A549 (cell line): ENCODE measurements at regions not wholly inside any gene's neighbourhood (a gene's known extent, or its start where the extent isn't known, plus 50 kb on each side); places are given as distances from the start of the nearest gene placed in this dataset.

Experiments used
- ATAC-seq, 2 experiments: fragments of 200-7000 bp in 1 of 2; fragments of >200 bp in 1 of 2; cut with Nextera tagmentation in 1 of 2; cut with Tn5 transposase in 1 of 2; 3 replicates each; pipeline versions ENCODE4 v1.8.0 to v1.9.1; 2018 to 2020; ENCODE audit warnings: mild to moderate bottlenecking in 1 of 2, moderate library complexity in 1 of 2
- CTCF ChIA-PET: fragments of 300-600 bp; sonication (Branson Sonifier 250); formaldehyde crosslinking; extraction: SDS; loops from one replicate; lab custom pipeline; 2021; ENCODE audit warnings: antibody characterized with exemption, inconsistent platforms; lab: Yijun Ruan, JAX
- POLR2A ChIA-PET: fragments of 350-600 bp; formaldehyde crosslinking; extraction: SDS; loops from one replicate; lab custom pipeline; 2021; ENCODE audit warnings: antibody characterized with exemption, inconsistent platforms; lab: Yijun Ruan, JAX
- DNase-seq, 2 experiments: peaks; one replicate each; pipeline versions ENCODE4 v3.0.0 to v3.0.0-alpha.2; 2011 to 2016; ENCODE audit warnings: low read depth in 1 of 2, low spot score in 1 of 2
- FAIRE-seq: peaks from 2 replicates; lab custom pipeline; 2011; peaks lifted over from hg19 to GRCh38; lab: Jason Lieb, UNC
- H3K27ac ChIP-seq, 2 experiments: fragments of >200 bp; sonication (Bioruptor Twin); formaldehyde crosslinking; 3 replicates each; pipeline ENCODE4 v1.5.1; 2016 to 2017
- H3K4me1 ChIP-seq: fragments of >200 bp; sonication (Bioruptor Twin); formaldehyde crosslinking; 3 replicates; pipeline ENCODE4 v1.6.1; 2016
- H3K4me2 ChIP-seq: fragments of >200 bp; sonication (Bioruptor Twin); formaldehyde crosslinking; 3 replicates; pipeline ENCODE4 v1.6.1; 2016
- H3K4me3 ChIP-seq: fragments of >200 bp; sonication (Bioruptor Twin); formaldehyde crosslinking; 3 replicates; pipeline ENCODE4 v1.5.1; 2016
- H3K9me3 ChIP-seq: fragments of >200 bp; sonication (Bioruptor Twin); formaldehyde crosslinking; 3 replicates; pipeline ENCODE4 v1.6.1; 2016
- BHLHE40 ChIP-seq: IDR thresholded peaks from 2 replicates; pipeline ENCODE4 v1.6.1; 2012; ENCODE audit warnings: low read depth, low read length, inconsistent platforms
- CHD2 ChIP-seq: fragments of 150-350 bp; IDR thresholded peaks from 2 replicates; pipeline ENCODE4 v1.6.1; 2014; ENCODE audit warnings: low read length; ENCODE audit not compliant: partially characterized antibody
- CHD4 ChIP-seq: fragments of 200-600 bp; sonication (generic); IDR thresholded peaks from 2 replicates; pipeline ENCODE4 v1.6.1; 2016; ENCODE audit warnings: antibody characterized with exemption, mild to moderate bottlenecking, borderline replicate concordance
- ELK1 ChIP-seq: fragments of 150-350 bp; IDR thresholded peaks from 2 replicates; pipeline ENCODE4 v1.6.1; 2014; ENCODE audit warnings: low read depth, mild to moderate bottlenecking, low read length
- FOXS1 ChIP-seq: fragments of 250-450 bp; sonication (Bioruptor Pico); IDR thresholded peaks from 2 replicates; pipeline ENCODE4 v1.5.0; 2020; ENCODE audit warnings: mild to moderate bottlenecking, moderate library complexity
- GATA3 ChIP-seq: IDR thresholded peaks from 2 replicates; pipeline ENCODE4 v1.6.1; 2012; ENCODE audit warnings: borderline replicate concordance
- HES2 ChIP-seq: fragments of >200 bp; sonication (Bioruptor Twin); formaldehyde crosslinking; IDR thresholded peaks from 2 replicates; pipeline ENCODE4 v1.6.1; 2016
- HEYL ChIP-seq: fragments of 250-450 bp; sonication (Bioruptor Pico); IDR thresholded peaks from 2 replicates; pipeline ENCODE4 v1.8.0; 2021; ENCODE audit warnings: mild to moderate bottlenecking, moderate library complexity
- HMGXB4 ChIP-seq: fragments of 250-450 bp; sonication (Bioruptor Pico); IDR thresholded peaks from 2 replicates; pipeline ENCODE4 v1.5.0; 2021; ENCODE audit warnings: mild to moderate bottlenecking, moderate library complexity, borderline replicate concordance
- HOXB13 ChIP-seq: fragments of 250-450 bp; sonication (Bioruptor Pico); IDR thresholded peaks from 2 replicates; pipeline ENCODE4 v1.5.0; 2020; ENCODE audit warnings: low read depth, mild to moderate bottlenecking, moderate library complexity
- HOXB5 ChIP-seq: fragments of 250-450 bp; sonication (Bioruptor Pico); IDR thresholded peaks from 2 replicates; pipeline ENCODE4 v1.5.0; 2020; ENCODE audit warnings: mild to moderate bottlenecking, moderate library complexity
- JUN ChIP-seq, 2 experiments: fragments of >200 bp; sonication (Bioruptor Twin); formaldehyde crosslinking; IDR thresholded peaks; 2 replicates in 1 of 2; 3 replicates in 1 of 2; pipeline ENCODE4 v1.6.1; 2016 to 2017
- KDM1A ChIP-seq: fragments of 200-600 bp; sonication (generic); IDR thresholded peaks from 2 replicates; pipeline ENCODE4 v1.6.1; 2016; ENCODE audit warnings: low read depth, mild to moderate bottlenecking
- MAZ ChIP-seq: fragments of 150-350 bp; IDR thresholded peaks from 2 replicates; pipeline ENCODE4 v1.6.1; 2014; ENCODE audit warnings: antibody characterized with exemption, low read depth, low read length, borderline replicate concordance
- MYC ChIP-seq: IDR thresholded peaks from 2 replicates; pipeline ENCODE4 v1.6.1; 2012; ENCODE audit warnings: mild to moderate bottlenecking, inconsistent platforms, low read length, improper control_type of control experiment, borderline replicate concordance
- NPAS2 ChIP-seq: fragments of 250-450 bp; sonication (Bioruptor Pico); IDR thresholded peaks from 2 replicates; pipeline ENCODE4 v1.8.0; 2022; ENCODE audit warnings: mild to moderate bottlenecking, moderate library complexity, borderline replicate concordance
- POLR2A ChIP-seq: IDR thresholded peaks from 2 replicates; pipeline ENCODE4 v1.6.1; 2012; ENCODE audit warnings: mild to moderate bottlenecking, low read length
- POLR2AphosphoS2 ChIP-seq: conservative IDR thresholded peaks from 2 replicates; pipeline ENCODE4 v1.6.1; 2012; ENCODE audit warnings: low read length, improper control_type of control experiment, inconsistent platforms
- RCOR1 ChIP-seq: fragments of 150-350 bp; IDR thresholded peaks from 2 replicates; pipeline ENCODE4 v1.6.1; 2014; ENCODE audit warnings: antibody characterized with exemption, low read length, low read depth
- RNF2 ChIP-seq: fragments of 200-600 bp; sonication (generic); IDR thresholded peaks from 2 replicates; pipeline ENCODE4 v1.6.1; 2016; ENCODE audit warnings: low read depth, mild to moderate bottlenecking, antibody characterized with exemption, moderate library complexity, borderline replicate concordance
- TP53 ChIP-seq: fragments of 250-450 bp; sonication (Bioruptor Pico); IDR thresholded peaks from 2 replicates; pipeline ENCODE4 v1.5.0; 2021; ENCODE audit warnings: mild to moderate bottlenecking, moderate library complexity
- WGBS: methylation state at CpG from one replicate; pipeline ENCODE4 v1.1.6; 2017; ENCODE audit errors: missing lambda C conversion rate; 5-methylcytosine and 5-hydroxymethylcytosine counted together

GRCh38 chr7:97466999-97467740 is 264.7 kb upstream of the TAC1 start:
- no peak overlapping the region for H3K4me3 ChIP-seq
- under 1% methylated on average over 6 of the region's 6 CpGs for WGBS
- H3K4me2 ChIP-seq = no peak overlapping the region
- no peak overlapping the region for H3K27ac ChIP-seq
- no peaks in the 10 kb centered on the region for H3K4me1 ChIP-seq
- DNase-seq (no peak), FAIRE-seq (no peak), ATAC-seq (no peak)
- H3K9me3 ChIP-seq = no peaks in the 10 kb centered on the region
- ChIA-PET CTCF (no interaction called here), POLR2A (no interaction called here)
- no peak for TF ChIP-seq FOXS1 (CRISPR knock-in tag)
- TF ChIP-seq MYC = no peak
- TF ChIP-seq BHLHE40 = no peak

GRCh38 chr7:97468493-97468892 is 263.4 kb upstream of the TAC1 start:
- no peak for FAIRE-seq
- ATAC-seq = no peak
- WGBS = 2% methylated on average over 3 of the region's 3 CpGs
- DNase-seq = no peak
- Histone ChIP-seq H3K4me2 (no peak overlapping the region), H3K4me1 (no peaks in the 10 kb centered on the region), H3K4me3 (no peak overlapping the region)
- ChIA-PET CTCF (no interaction called here), POLR2A (no interaction called here)
- TF ChIP-seq MAZ (no peak), HES2 (no peak), POLR2AphosphoS2 (no peak)
- TF ChIP-seq, all 56 proteins: peak for 0
- Histone ChIP-seq H3K27ac (no peak overlapping the region), H3K9me3 (no peaks in the 10 kb centered on the region)

- Histone ChIP-seq H3K4me2 (no peak overlapping the region), H3K4me3 (no peak overlapping the region), H3K9me3 (no peaks in the 10 kb centered on the region), H3K27ac (no peak overlapping the region), H3K4me1 (no peaks in the 10 kb centered on the region)
- DNase-seq (no peak), ATAC-seq (no peak), FAIRE-seq (no peak)
- CTCF ChIA-PET = interaction anchor here (0.6 kb wide), 1 partner anchor 544 kb away, joined by 3 read pairs; no protein-coding TSS in a partner anchor
- no peak for TF ChIP-seq RNF2
- no peak for TF ChIP-seq ELK1
- WGBS = under 1% methylated on average over 5 of the region's 5 CpGs
- POLR2A ChIA-PET = no interaction called here
These were observed 261.2 kb upstream of the TAC1 start for GRCh38 chr7:97470726-97471125.

GRCh38 chr7:97471491-97471890 is 260.4 kb upstream of the TAC1 start:
- ChIA-PET CTCF (no interaction called here), POLR2A (no interaction called here)
- Histone ChIP-seq H3K4me1 (no peaks in the 10 kb centered on the region), H3K27ac (no peak overlapping the region), H3K4me3 (no peak overlapping the region), H3K4me2 (no peak overlapping the region), H3K9me3 (no peaks in the 10 kb centered on the region)
- ATAC-seq (no peak), DNase-seq (no peak), FAIRE-seq (no peak)
- 2% methylated on average over 3 of the region's 3 CpGs for WGBS
- no peak for TF ChIP-seq MAZ
- TF ChIP-seq TP53 (CRISPR knock-in tag) = no peak

- Histone ChIP-seq H3K9me3 (no peaks in the 10 kb centered on the region; the same call in 2 of the 3 replicates), H3K27ac (no peak overlapping the region), H3K4me3 (no peak overlapping the region)
- no peak for DNase-seq
- ChIA-PET POLR2A (no interaction called here), CTCF (no interaction called here)
- no peak for TF ChIP-seq RNF2
- TF ChIP-seq FOXS1 (CRISPR knock-in tag) = no peak
- no peak for TF ChIP-seq HOXB13 (CRISPR knock-in tag)
- TF ChIP-seq HMGXB4 (CRISPR knock-in tag) = no peak
- no peak for TF ChIP-seq CHD4
- TF ChIP-seq JUN (IDR thresholded peaks at IDR 0.05) = no peak
- TF ChIP-seq BHLHE40 = no peak
- no peak for TF ChIP-seq HOXB5 (CRISPR knock-in tag)
- no peak for TF ChIP-seq CHD2
- no peak for TF ChIP-seq NPAS2 (CRISPR knock-in tag)
- TF ChIP-seq POLR2A = no peak
- no peak for TF ChIP-seq HEYL (CRISPR knock-in tag)
- no peak for TF ChIP-seq RCOR1
- TF ChIP-seq ELK1 = no peak
- no peak for TF ChIP-seq KDM1A
- no peak for TF ChIP-seq GATA3
- TF ChIP-seq, all 56 proteins: peak for 0
- ATAC-seq (no peak), FAIRE-seq (no peak)
- Histone ChIP-seq H3K4me1 (no peaks in the 10 kb centered on the region), H3K4me2 (no peak overlapping the region)
- 4% methylated on average over 6 of the region's 6 CpGs for WGBS
These were observed 252.1 kb upstream of the TAC1 start for GRCh38 chr7:97479740-97480290.
